Natural killer cell (primary cell): ENCODE measurements at regions not wholly inside any gene's neighbourhood (a gene's known extent, or its start where the extent isn't known, plus 50 kb on each side); places are given as distances from the start of the nearest gene placed in this dataset.

Experiments used
- ATAC-seq, 3 donors: fragments of 150-1000 bp in 2 of 3; fragments of 200-7000 bp in 1 of 3; cut with Tn5 transposase; 1 replicate in 1 of 3; 2 replicates in 2 of 3; pipeline ENCODE4 v1.10.0; 2021; ENCODE audit warnings: mild to moderate bottlenecking in 2 of 3, moderate library complexity in 2 of 3
- DNase-seq, 2 donors: peaks; one replicate each; pipeline versions ENCODE4 v3.0.0 to v3.0.0-alpha.2; 2013 to 2021; ENCODE audit warnings: mixed read lengths in 1 of 2
- H3K27ac ChIP-seq: one replicate; pipeline ENCODE4 v1.5.1; 2013; ENCODE audit warnings: mild to moderate bottlenecking, low read length
- H3K27me3 ChIP-seq: one replicate; pipeline ENCODE4 v1.6.1; 2013; ENCODE audit warnings: low read length; ENCODE audit not compliant: control insufficient read depth, insufficient read depth
- H3K36me3 ChIP-seq: one replicate; pipeline ENCODE4 v1.6.1; 2013; ENCODE audit warnings: low read length; ENCODE audit not compliant: control insufficient read depth, insufficient read depth
- H3K4me1 ChIP-seq: one replicate; pipeline ENCODE4 v1.6.1; 2013; ENCODE audit warnings: low read length; ENCODE audit not compliant: control insufficient read depth, insufficient read depth
- H3K4me3 ChIP-seq: one replicate; pipeline ENCODE4 v1.5.1; 2013; ENCODE audit warnings: low read length
- H3K9me3 ChIP-seq: one replicate; pipeline ENCODE4 v1.6.1; 2013; ENCODE audit warnings: low read length; ENCODE audit not compliant: control insufficient read depth, insufficient read depth
- H3K27ac Mint-ChIP-seq, 2 donors: one replicate each; pipeline ENCODE4 v1.8.0; 2022; ENCODE audit warnings: mild to moderate bottlenecking in 2 of 2, mixed read lengths in 2 of 2, moderate library complexity in 1 of 2
- H3K27me3 Mint-ChIP-seq, 2 donors: one replicate each; pipeline ENCODE4 v1.8.0; 2022; ENCODE audit warnings: low read depth in 2 of 2, mixed read lengths in 2 of 2
- H3K36me3 Mint-ChIP-seq: one replicate; pipeline ENCODE4 v1.8.0; 2022; ENCODE audit warnings: mixed read lengths
- H3K4me1 Mint-ChIP-seq, 2 donors: one replicate each; pipeline ENCODE4 v1.8.0; 2022; ENCODE audit warnings: mixed read lengths in 2 of 2
- H3K4me3 Mint-ChIP-seq: one replicate; pipeline ENCODE4 v1.8.0; 2022; ENCODE audit warnings: mild to moderate bottlenecking, moderate library complexity, mixed read lengths
- H3K9me3 Mint-ChIP-seq, 2 donors: one replicate each; pipeline ENCODE4 v1.8.0; 2022; ENCODE audit warnings: mixed read lengths in 2 of 2
- CTCF ChIP-seq: fragments of 200-600 bp; IDR thresholded peaks from one replicate; pipeline ENCODE4 v1.8.0; 2022; ENCODE audit warnings: antibody characterized with exemption
- WGBS: methylation state at CpG from one replicate; pipeline ENCODE4 v1.1.7; 2013; ENCODE audit warnings: missing lambda C conversion rate; ENCODE audit not compliant: insufficient coverage; 5-methylcytosine and 5-hydroxymethylcytosine counted together
- intact Hi-C: fragments of 100-400 bp; cut with micrococcal nuclease; formaldehyde crosslinking; loops from one replicate; pipeline ENCODE4 v1.14.2; 2022

- H3K4me3 ChIP-seq, result no peak overlapping the region
- Mint-ChIP-seq H3K4me3 (no peak overlapping the region), H3K27ac (no peak overlapping the region), H3K27me3 (no peaks in the 10 kb centered on the region), H3K4me1 (no peaks in the 10 kb centered on the region), H3K9me3 (peaks cover 11 to 17% of the 10 kb centered on the region in 2 donors), H3K36me3 (no peaks in the 10 kb centered on the region)
- intact Hi-C loops, result no loop called here
- TF ChIP-seq CTCF, result no peak
- no peak overlapping the region for H3K27ac ChIP-seq
- H3K4me1 ChIP-seq, result no peaks in the 10 kb centered on the region
- 91% methylated on average over 4 of the region's 4 CpGs for WGBS
- H3K27me3 ChIP-seq, result no peaks in the 10 kb centered on the region
- H3K36me3 ChIP-seq, result no peaks in the 10 kb centered on the region
- ATAC-seq (no peak), DNase-seq (no peak)
- no peaks in the 10 kb centered on the region for H3K9me3 ChIP-seq
These were observed 543.7 kb downstream of the EFNB2 start for GRCh38 chr13:105991622-105992277.

GRCh38 chr13:105991131-105991530 is 544.3 kb downstream of the EFNB2 start:
- no peak overlapping the region for H3K4me3 ChIP-seq
- Mint-ChIP-seq H3K9me3 (peaks cover 11 to 17% of the 10 kb centered on the region in 2 donors), H3K4me1 (no peaks in the 10 kb centered on the region)

GRCh38 chr13:105990256-105990958 is 545.1 kb downstream of the EFNB2 start:
- H3K4me1 Mint-ChIP-seq, result no peaks in the 10 kb centered on the region
- no peak overlapping the region for H3K27ac ChIP-seq
- no peak for DNase-seq
- no peak overlapping the region for H3K4me3 Mint-ChIP-seq
- intact Hi-C loops, result no loop called here
- no peak for TF ChIP-seq CTCF
- no peaks in the 10 kb centered on the region for H3K36me3 Mint-ChIP-seq
- no peak overlapping the region for H3K27ac Mint-ChIP-seq
- H3K9me3 Mint-ChIP-seq, result peaks cover 11 to 17% of the 10 kb centered on the region in 2 donors
- no peaks in the 10 kb centered on the region for H3K36me3 ChIP-seq
- no peaks in the 10 kb centered on the region for H3K4me1 ChIP-seq
- no peaks in the 10 kb centered on the region for H3K9me3 ChIP-seq
- no peaks in the 10 kb centered on the region for H3K27me3 ChIP-seq
- no peaks in the 10 kb centered on the region for H3K27me3 Mint-ChIP-seq
- 77% methylated on average over 1 of the region's 4 CpGs for WGBS
- no peak overlapping the region for H3K4me3 ChIP-seq
- no peak for ATAC-seq

More at GRCh38 chr13:105991131-105991530, 544.3 kb downstream of the EFNB2 start:
- H3K27me3 Mint-ChIP-seq, result no peaks in the 10 kb centered on the region
- H3K27me3 ChIP-seq, result no peaks in the 10 kb centered on the region
- H3K36me3 ChIP-seq, result no peaks in the 10 kb centered on the region
- no peaks in the 10 kb centered on the region for H3K9me3 ChIP-seq
- intact Hi-C loops, result no loop called here
- no CpG with 5 or more reads among the region's 1 CpG for WGBS
- no peaks in the 10 kb centered on the region for H3K36me3 Mint-ChIP-seq
- TF ChIP-seq CTCF, result no peak
- H3K27ac Mint-ChIP-seq, result no peak overlapping the region
- DNase-seq (no peak), ATAC-seq (no peak)
- H3K4me1 ChIP-seq, result no peaks in the 10 kb centered on the region
- H3K27ac ChIP-seq, result no peak overlapping the region
- H3K4me3 Mint-ChIP-seq, result no peak overlapping the region
